Retinal pigment epithelial cell (primary cell): ENCODE measurements at regions not wholly inside any gene's neighbourhood (a gene's known extent, or its start where the extent isn't known, plus 50 kb on each side); places are given as distances from the start of the nearest gene placed in this dataset.

Experiments used
- DNase-seq: peaks from one replicate; pipeline ENCODE4 v3.0.0-alpha.2; 2010; ENCODE audit warnings: low read depth
- H3K4me3 ChIP-seq: 2 replicates; pipeline ENCODE4 v1.5.1; 2011; ENCODE audit warnings: mild to moderate bottlenecking, low read length, control low read depth, moderate library complexity
- CTCF ChIP-seq: conservative IDR thresholded peaks from 2 replicates; pipeline ENCODE4 v1.5.1; 2011; ENCODE audit warnings: low read depth, low read length, control low read depth, inconsistent platforms

- no peak for DNase-seq
- no peak for TF ChIP-seq CTCF
- H3K4me3 ChIP-seq = no peak overlapping the region
Observed at GRCh38 chr2:49811502-49811901, 657.2 kb upstream of the FSHR start.

- no peak overlapping the region for H3K4me3 ChIP-seq
- TF ChIP-seq CTCF = no peak
- DNase-seq = no peak
Observed at GRCh38 chr2:49807689-49808088, 653.4 kb upstream of the FSHR start.

- H3K4me3 ChIP-seq = no peak overlapping the region
- DNase-seq = peak; percentile 49
Observed at GRCh38 chr2:49804111-49804510, 649.8 kb upstream of the FSHR start.

GRCh38 chr2:49801898-49802450 lies 647.7 kb upstream of the FSHR start:
- no peak overlapping the region for H3K4me3 ChIP-seq
- no peak for TF ChIP-seq CTCF
- peak; percentile 91 for DNase-seq

More at GRCh38 chr2:49804111-49804510, 649.8 kb upstream of the FSHR start:
- no peak for TF ChIP-seq CTCF

- no peak for TF ChIP-seq CTCF
- no peak for DNase-seq
- H3K4me3 ChIP-seq = no peak overlapping the region
Observed at GRCh38 chr2:49798570-49798969, 644.3 kb upstream of the FSHR start.

- DNase-seq = peak; percentile 56
- no peak for TF ChIP-seq CTCF
- no peak overlapping the region for H3K4me3 ChIP-seq
Observed at GRCh38 chr2:49796266-49796665, 642.0 kb upstream of the FSHR start.

- no peak overlapping the region for H3K4me3 ChIP-seq
- DNase-seq = no peak
- no peak for TF ChIP-seq CTCF
Observed at GRCh38 chr2:49794396-49794795, 640.1 kb upstream of the FSHR start.
